Activated CD8-positive, alpha-beta memory T cell treated with anti-CD3 and anti-CD28 coated beads, Interleukin-2, amount 50 U/mL, for 24 hours (primary cell): ENCODE measurements at regions not wholly inside any gene's neighbourhood (a gene's known extent, or its start where the extent isn't known, plus 50 kb on each side); places are given as distances from the start of the nearest gene placed in this dataset.
"Not testable (repeated sequence)": the region's sequence is repeated elsewhere in the genome, so short reads cannot be mapped to it uniquely, and the experiment has no call there.

ENCODE experiments used
- DNase-seq: peaks from one replicate; pipeline ENCODE4 v3.0.0-alpha.2; 2020; ENCODE audit errors: extremely low read depth

GRCh38 chr6:130494729-130495128, 128.9 kb downstream of the TMEM200A start:
- no peak for DNase-seq

GRCh38 chr6:130500693-130501092, 134.9 kb downstream of the TMEM200A start:
- no peak for DNase-seq

- DNase-seq: no peak
Observed at GRCh38 chr6:130503146-130503545, 137.3 kb downstream of the TMEM200A start.

GRCh38 chr6:130505808-130506598, 140.2 kb downstream of the TMEM200A start:
- no peak for DNase-seq

GRCh38 chr6:130507005-130507665, 141.3 kb downstream of the TMEM200A start:
- DNase-seq: not testable (repeated sequence)

GRCh38 chr6:130507666-130508028, 141.8 kb downstream of the TMEM200A start:
- no peak for DNase-seq

- no peak for DNase-seq
Observed at GRCh38 chr6:130513770-130514169, 148.0 kb downstream of the TMEM200A start.

GRCh38 chr6:130514712-130515111, 148.9 kb downstream of the TMEM200A start:
- DNase-seq: no peak

- DNase-seq: no peak
Observed at GRCh38 chr6:130515306-130515705, 149.5 kb downstream of the TMEM200A start.

GRCh38 chr6:130516604-130517003, 150.8 kb downstream of the TMEM200A start:
- DNase-seq: no peak

- DNase-seq: no peak
Observed at GRCh38 chr6:130517444-130517931, 151.7 kb downstream of the TMEM200A start.

- DNase-seq: no peak
Observed at GRCh38 chr6:130518588-130518987, 152.8 kb downstream of the TMEM200A start.

- no peak for DNase-seq
Observed at GRCh38 chr6:130520221-130520620, 154.4 kb downstream of the TMEM200A start.

- DNase-seq: no peak
Observed at GRCh38 chr6:130520801-130521200, 155.0 kb downstream of the TMEM200A start.

GRCh38 chr6:130524552-130524951, 158.7 kb downstream of the TMEM200A start:
- no peak for DNase-seq

GRCh38 chr6:130525408-130525807, 159.6 kb downstream of the TMEM200A start:
- no peak for DNase-seq

GRCh38 chr6:130526466-130526865, 160.6 kb downstream of the TMEM200A start:
- no peak for DNase-seq

GRCh38 chr6:130527173-130527572, 161.4 kb downstream of the TMEM200A start:
- DNase-seq: no peak

GRCh38 chr6:130529569-130530149, 163.8 kb downstream of the TMEM200A start:
- no peak for DNase-seq

- no peak for DNase-seq
Observed at GRCh38 chr6:130534627-130535026, 168.8 kb downstream of the TMEM200A start.

GRCh38 chr6:130535242-130535641, 169.4 kb downstream of the TMEM200A start:
- no peak for DNase-seq

- no peak for DNase-seq
Observed at GRCh38 chr6:130537447-130537846, 171.6 kb downstream of the TMEM200A start.

GRCh38 chr6:130547723-130548122, 181.9 kb downstream of the TMEM200A start:
- no peak for DNase-seq
